ENCODE measurements at regions not wholly inside any gene's neighbourhood (a gene's known extent, or its start where the extent isn't known, plus 50 kb on each side); places are given as distances from the start of the nearest gene placed in this dataset.

DNA sequence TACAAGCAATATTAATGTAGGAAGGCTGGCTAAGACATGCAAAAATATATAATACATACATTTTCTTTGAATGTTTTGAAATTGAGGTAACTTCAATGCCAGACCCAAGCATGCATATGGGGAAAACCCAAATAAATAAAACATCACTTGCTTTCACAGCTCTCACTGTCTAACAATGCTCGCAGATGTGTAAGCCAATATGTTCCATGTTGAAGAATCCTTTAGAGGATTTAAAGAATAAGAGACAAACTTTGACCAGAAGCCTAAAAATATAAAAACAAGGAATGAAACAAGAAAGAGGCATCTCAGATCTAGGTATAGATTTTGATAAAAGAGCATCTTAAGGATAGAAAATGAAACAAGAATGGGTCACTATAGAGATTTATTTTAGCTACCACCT lies 354.2 kb downstream of the CDH10 start:
- no peak for TF ChIP-seq CTCF (IDR thresholded peaks at IDR 0.05)
- no peak for TF ChIP-seq POLR2A (IDR thresholded peaks at IDR 0.05)
